Ovary (tissue), 7 donors: ENCODE measurements at regions not wholly inside any gene's neighbourhood (a gene's known extent, or its start where the extent isn't known, plus 50 kb on each side); places are given as distances from the start of the nearest gene placed in this dataset.

Experiments
- DNase-seq, 5 donors: peaks; one replicate each; pipeline ENCODE4 v3.0.0-alpha.2; 2019 to 2020
- H3K27ac ChIP-seq, 2 donors: fragments of 200-600 bp; one replicate each; pipeline versions ENCODE4 v1.5.1 to v1.8.0; 2019 to 2022
- H3K27me3 ChIP-seq: fragments of 200-600 bp; one replicate; pipeline ENCODE4 v1.8.0; 2022
- H3K36me3 ChIP-seq: fragments of 200-600 bp; sonication (generic); one replicate; pipeline ENCODE4 v1.5.1; 2019
- H3K4me1 ChIP-seq: one replicate; pipeline ENCODE4 v1.8.1; 2013; ENCODE audit warnings: mild to moderate bottlenecking, moderate library complexity; ENCODE audit not compliant: insufficient read depth
- H3K4me3 ChIP-seq: fragments of 200-600 bp; sonication (generic); one replicate; pipeline ENCODE4 v1.5.1; 2017
- H3K9me3 ChIP-seq, 2 donors: fragments of 200-600 bp in 1 of 2; sonication (generic) in 1 of 2; one replicate each; pipeline versions ENCODE4 v1.5.1 to v1.8.1; 2013 to 2019; ENCODE audit warnings: mild to moderate bottlenecking in 1 of 2, moderate library complexity in 1 of 2
- EP300 ChIP-seq: sonication (generic); formaldehyde crosslinking; IDR thresholded peaks from one replicate; pipeline ENCODE4 v1.6.1; 2017; ENCODE audit warnings: antibody characterized with exemption
- POLR2A ChIP-seq: fragments of 450-650 bp; IDR thresholded peaks from one replicate; pipeline ENCODE4 v1.6.1; 2017; ENCODE audit warnings: antibody characterized with exemption, mild to moderate bottlenecking, moderate library complexity
- WGBS, 3 donors: extraction: QIAGEN DNeasy Blood & Tissue Kit in 1 of 3; methylation state at CpG; one replicate each; pipeline versions ENCODE4 v1.1.5 to v1.1.7; 2013 to 2017; 5-methylcytosine and 5-hydroxymethylcytosine counted together
- intact Hi-C, 4 donors: fragments of 100-400 bp; cut with DNase I; formaldehyde crosslinking; loops; one replicate each; pipeline versions ENCODE4 v1.11.0 to v1.15.1; 2022 to 2023
- TF ChIP-seq, protein P1 (sequence below), 3 donors: fragments of 450-650 bp in 2 of 3; fragments of 200-600 bp in 1 of 3; IDR thresholded peaks; one replicate each; pipeline versions ENCODE4 v1.5.1 to v1.8.0; 2016 to 2022; ENCODE audit warnings: antibody characterized with exemption in 3 of 3, mild to moderate bottlenecking in 1 of 3
- donor health status: DM: no; HTN: no; CAD: no; lungs with moderate emphysema.
- donor health status: DM: no; HTN: no; CAD: no.
- donor health status: Bipolar disorder and iron deficiency.
- donor health status: DM: no; HTN: no; CAD: no.
- donor health status: DM: yes; HTN: yes; CAD: no.

DNA sequence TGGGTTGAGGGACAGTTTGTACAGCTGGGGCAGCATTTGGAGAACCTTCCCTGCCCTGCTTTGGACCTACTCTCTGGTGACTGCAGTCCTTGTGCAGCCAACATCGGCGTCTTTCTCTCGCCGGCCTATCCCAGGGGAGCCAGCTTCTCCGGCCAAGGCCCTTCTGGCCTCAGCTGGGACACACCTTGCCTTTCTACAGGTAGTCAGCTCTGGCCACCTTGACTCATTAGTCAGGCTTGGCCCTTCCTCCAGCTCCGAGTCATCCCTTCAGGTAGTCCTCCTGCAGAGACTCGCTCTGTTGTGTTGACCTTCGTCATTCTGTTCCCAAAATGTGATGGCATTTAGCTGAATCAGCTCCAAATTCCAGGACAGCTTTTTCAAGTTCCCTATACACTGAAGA lies 145.0 kb upstream of the CHST15 start:
- 89 to 93% (median 89%) methylated on average over 8 of the region's 8 CpGs for WGBS, 3 donors
- intact Hi-C loops, result no loop called here
- H3K27me3 ChIP-seq, result no peaks in the 10 kb centered on the region
- no peaks in the 10 kb centered on the region for H3K9me3 ChIP-seq
- DNase-seq, result no peak
- H3K36me3 ChIP-seq, result no peaks in the 10 kb centered on the region
- H3K4me1 ChIP-seq, result no peaks in the 10 kb centered on the region
- TF ChIP-seq EP300 (no peak), POLR2A (no peak)
- TF ChIP-seq, protein P1, sequence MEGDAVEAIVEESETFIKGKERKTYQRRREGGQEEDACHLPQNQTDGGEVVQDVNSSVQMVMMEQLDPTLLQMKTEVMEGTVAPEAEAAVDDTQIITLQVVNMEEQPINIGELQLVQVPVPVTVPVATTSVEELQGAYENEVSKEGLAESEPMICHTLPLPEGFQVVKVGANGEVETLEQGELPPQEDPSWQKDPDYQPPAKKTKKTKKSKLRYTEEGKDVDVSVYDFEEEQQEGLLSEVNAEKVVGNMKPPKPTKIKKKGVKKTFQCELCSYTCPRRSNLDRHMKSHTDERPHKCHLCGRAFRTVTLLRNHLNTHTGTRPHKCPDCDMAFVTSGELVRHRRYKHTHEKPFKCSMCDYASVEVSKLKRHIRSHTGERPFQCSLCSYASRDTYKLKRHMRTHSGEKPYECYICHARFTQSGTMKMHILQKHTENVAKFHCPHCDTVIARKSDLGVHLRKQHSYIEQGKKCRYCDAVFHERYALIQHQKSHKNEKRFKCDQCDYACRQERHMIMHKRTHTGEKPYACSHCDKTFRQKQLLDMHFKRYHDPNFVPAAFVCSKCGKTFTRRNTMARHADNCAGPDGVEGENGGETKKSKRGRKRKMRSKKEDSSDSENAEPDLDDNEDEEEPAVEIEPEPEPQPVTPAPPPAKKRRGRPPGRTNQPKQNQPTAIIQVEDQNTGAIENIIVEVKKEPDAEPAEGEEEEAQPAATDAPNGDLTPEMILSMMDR (IDR thresholded peaks at IDR 0.05), result no peak
- H3K27ac ChIP-seq, result no peak overlapping the region
- H3K4me3 ChIP-seq, result no peak overlapping the region

DNA sequence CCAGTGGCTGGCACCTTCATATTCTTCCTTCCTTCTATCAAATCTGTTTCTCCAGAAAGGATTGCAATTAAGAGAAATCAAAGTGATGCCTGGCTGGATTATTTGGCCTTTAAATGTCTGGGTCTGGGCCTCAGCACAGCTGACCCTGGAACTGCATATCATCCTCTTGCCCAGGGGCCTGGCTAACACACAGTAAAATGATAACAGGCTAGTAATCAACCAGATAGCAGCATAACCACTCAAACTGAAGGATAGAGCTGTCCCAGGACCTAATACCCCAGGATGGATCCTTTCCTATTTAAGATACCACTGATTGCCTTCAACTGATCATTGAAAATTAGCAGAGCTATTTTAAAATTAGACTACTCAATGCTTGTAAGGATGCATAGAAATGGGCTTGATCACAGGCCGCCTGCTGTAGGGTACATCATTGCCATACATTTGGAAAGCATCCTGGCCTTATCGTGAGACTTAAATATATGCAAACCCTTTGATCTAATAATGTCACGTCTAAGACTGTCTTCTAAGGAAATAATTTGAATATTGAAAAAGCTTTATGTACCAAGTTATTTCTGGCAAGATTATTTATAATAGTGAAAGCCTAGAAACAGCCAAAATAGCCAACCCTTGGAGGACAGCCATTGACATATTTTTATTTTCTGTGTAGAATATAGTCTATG lies 144.0 kb upstream of the CHST15 start:
- WGBS, 3 donors, result 55 to 73% (median 65%) methylated on average over 3 of the region's 3 CpGs
- no peaks in the 10 kb centered on the region for H3K27me3 ChIP-seq
- H3K36me3 ChIP-seq, result no peaks in the 10 kb centered on the region
- H3K4me1 ChIP-seq, result no peaks in the 10 kb centered on the region
- intact Hi-C loops, result no loop called here
- H3K4me3 ChIP-seq, result no peak overlapping the region
- H3K9me3 ChIP-seq, result no peaks in the 10 kb centered on the region
- no peak for TF ChIP-seq EP300
- TF ChIP-seq, protein P1 (IDR thresholded peaks at IDR 0.05), result no peak
- TF ChIP-seq POLR2A, result no peak
- no peak for DNase-seq
- no peak overlapping the region for H3K27ac ChIP-seq

DNA sequence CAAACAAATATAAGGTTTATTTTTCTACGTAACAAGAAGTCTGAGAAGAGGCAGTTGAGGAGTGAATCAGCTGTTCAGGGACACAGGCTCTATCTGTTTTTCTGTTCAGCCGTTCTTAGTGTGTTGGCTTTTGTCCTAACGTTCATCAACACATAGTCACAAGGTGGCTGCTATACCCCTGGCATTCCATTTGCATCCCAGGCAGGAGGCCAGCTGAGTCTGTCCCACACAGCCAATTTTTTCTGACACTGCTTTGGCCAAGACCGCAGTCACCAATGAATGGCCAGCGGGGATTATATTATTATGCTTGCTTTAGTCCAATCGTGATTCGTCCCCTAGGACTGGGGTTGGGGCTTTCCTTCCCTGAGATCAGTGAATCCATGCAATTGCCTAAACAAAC lies 143.4 kb upstream of the CHST15 start:
- TF ChIP-seq, protein P1 (IDR thresholded peaks at IDR 0.05), result no peak
- TF ChIP-seq EP300 (no peak), POLR2A (no peak)
- no peaks in the 10 kb centered on the region for H3K27me3 ChIP-seq
- no peak overlapping the region for H3K27ac ChIP-seq
- no peaks in the 10 kb centered on the region for H3K36me3 ChIP-seq
- H3K4me1 ChIP-seq, result no peaks in the 10 kb centered on the region
- 85 to 91% (median 91%) methylated on average over 7 of the region's 7 CpGs for WGBS, 3 donors
- no peak overlapping the region for H3K4me3 ChIP-seq
- no peak for DNase-seq
- intact Hi-C loops, result no loop called here
- H3K9me3 ChIP-seq, result no peaks in the 10 kb centered on the region

DNA sequence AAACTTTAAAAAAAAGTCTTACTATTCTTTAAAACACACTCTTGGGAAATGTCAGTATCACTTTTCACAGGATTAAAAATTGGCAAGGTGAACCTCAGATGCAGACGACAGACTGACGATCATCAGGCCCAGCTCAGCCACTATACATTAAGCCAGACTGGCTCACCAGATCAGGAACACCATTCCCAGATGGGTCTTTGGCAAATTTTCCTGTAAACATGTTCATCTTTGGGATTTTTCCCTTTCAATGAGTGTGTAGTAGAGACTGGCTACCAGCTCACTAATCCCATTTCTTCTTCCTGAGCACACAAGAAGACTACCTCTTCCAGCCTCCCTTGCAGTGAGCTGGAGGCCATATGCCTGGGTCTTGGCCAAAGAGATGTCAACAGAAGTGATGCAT lies 142.7 kb upstream of the CHST15 start:
- intact Hi-C loops, result no loop called here
- TF ChIP-seq, protein P1 (IDR thresholded peaks at IDR 0.05), result no peak
- TF ChIP-seq EP300 (no peak), POLR2A (no peak)
- no peak for DNase-seq
- no peak overlapping the region for H3K27ac ChIP-seq
- no peaks in the 10 kb centered on the region for H3K36me3 ChIP-seq
- H3K4me3 ChIP-seq, result no peak overlapping the region
- no peaks in the 10 kb centered on the region for H3K9me3 ChIP-seq
- WGBS, 3 donors, result 76 to 83% (median 80%) methylated on average over 2 of the region's 2 CpGs
- H3K4me1 ChIP-seq, result no peaks in the 10 kb centered on the region
- H3K27me3 ChIP-seq, result no peaks in the 10 kb centered on the region
